ENCODE measurements at regions not wholly inside any gene's neighbourhood (a gene's known extent, or its start where the extent isn't known, plus 50 kb on each side); places are given as distances from the start of the nearest gene placed in this dataset.

- Histone ChIP-seq H3K4me3 (ENCODE audit: low read depth in 1 of 2, low read length in 2 of 2) (no peak overlapping the region), H3K27me3 (ENCODE audit: control insufficient read depth in 1 of 2, insufficient read depth in 2 of 2, low read length in 2 of 2) (no peaks in the 10 kb centered on the region), H3K36me3 (ENCODE audit: insufficient read depth, low read length) (no peaks in the 10 kb centered on the region), H3K9me3 (ENCODE audit: low read length) (no peaks in the 10 kb centered on the region), H3K9ac (ENCODE audit: low read length) (no peak overlapping the region), H3K4me1 (ENCODE audit: insufficient read depth, low read length) (no peaks in the 10 kb centered on the region), H3K27ac (ENCODE audit: low read depth, low read length) (no peak overlapping the region)
Measured at GRCh38 chr3:176932433-176932832, 264.8 kb downstream of the TBL1XR1 start.

GRCh38 chr3:176931991-176932390 is 265.3 kb downstream of the TBL1XR1 start:
- Histone ChIP-seq H3K27ac (ENCODE audit: low read depth, low read length) (no peak overlapping the region), H3K4me1 (ENCODE audit: insufficient read depth, low read length) (no peaks in the 10 kb centered on the region), H3K4me3 (ENCODE audit: low read depth in 1 of 2, low read length in 2 of 2) (no peak overlapping the region), H3K9me3 (ENCODE audit: low read length) (no peaks in the 10 kb centered on the region), H3K27me3 (ENCODE audit: control insufficient read depth in 1 of 2, insufficient read depth in 2 of 2, low read length in 2 of 2) (no peaks in the 10 kb centered on the region), H3K36me3 (ENCODE audit: insufficient read depth, low read length) (no peaks in the 10 kb centered on the region), H3K9ac (ENCODE audit: low read length) (no peak overlapping the region)

GRCh38 chr3:176930942-176931341 is 266.3 kb downstream of the TBL1XR1 start:
- Histone ChIP-seq H3K9me3 (ENCODE audit: low read length) (no peaks in the 10 kb centered on the region), H3K27ac (ENCODE audit: low read depth, low read length) (no peak overlapping the region), H3K36me3 (ENCODE audit: insufficient read depth, low read length) (no peaks in the 10 kb centered on the region), H3K4me1 (ENCODE audit: insufficient read depth, low read length) (no peaks in the 10 kb centered on the region), H3K9ac (ENCODE audit: low read length) (no peak overlapping the region), H3K27me3 (ENCODE audit: control insufficient read depth in 1 of 2, insufficient read depth in 2 of 2, low read length in 2 of 2) (no peaks in the 10 kb centered on the region), H3K4me3 (ENCODE audit: low read depth in 1 of 2, low read length in 2 of 2) (no peak overlapping the region)

GRCh38 chr3:176928582-176928931 is 268.7 kb downstream of the TBL1XR1 start:
- H3K27me3 ChIP-seq (ENCODE audit: control insufficient read depth in 1 of 2, insufficient read depth in 2 of 2, low read length in 2 of 2) = no peaks in the 10 kb centered on the region
- no peaks in the 10 kb centered on the region for H3K9me3 ChIP-seq (ENCODE audit: low read length)
- no peak overlapping the region for H3K9ac ChIP-seq (ENCODE audit: low read length)
- no peaks in the 10 kb centered on the region for H3K4me1 ChIP-seq (ENCODE audit: insufficient read depth, low read length)
- no peaks in the 10 kb centered on the region for H3K36me3 ChIP-seq (ENCODE audit: insufficient read depth, low read length)
- no peak overlapping the region for H3K4me3 ChIP-seq (ENCODE audit: low read depth in 1 of 2, low read length in 2 of 2)
- H3K27ac ChIP-seq (ENCODE audit: low read depth, low read length) = no peak overlapping the region

- no peaks in the 10 kb centered on the region for H3K36me3 ChIP-seq (ENCODE audit: insufficient read depth, low read length)
- H3K9me3 ChIP-seq (ENCODE audit: low read length) = no peaks in the 10 kb centered on the region
- H3K4me1 ChIP-seq (ENCODE audit: insufficient read depth, low read length) = no peaks in the 10 kb centered on the region
- H3K27me3 ChIP-seq (ENCODE audit: control insufficient read depth in 1 of 2, insufficient read depth in 2 of 2, low read length in 2 of 2) = no peaks in the 10 kb centered on the region
- H3K27ac ChIP-seq (ENCODE audit: low read depth, low read length) = no peak overlapping the region
- no peak overlapping the region for H3K9ac ChIP-seq (ENCODE audit: low read length)
- H3K4me3 ChIP-seq (ENCODE audit: low read depth in 1 of 2, low read length in 2 of 2) = no peak overlapping the region
Measured at GRCh38 chr3:176927706-176928581, 269.3 kb downstream of the TBL1XR1 start.

- Histone ChIP-seq H3K36me3 (ENCODE audit: insufficient read depth, low read length) (no peaks in the 10 kb centered on the region), H3K27ac (ENCODE audit: low read depth, low read length) (no peak overlapping the region), H3K27me3 (ENCODE audit: control insufficient read depth in 1 of 2, insufficient read depth in 2 of 2, low read length in 2 of 2) (no peaks in the 10 kb centered on the region), H3K4me3 (ENCODE audit: low read depth in 1 of 2, low read length in 2 of 2) (no peak overlapping the region), H3K9me3 (ENCODE audit: low read length) (no peaks in the 10 kb centered on the region), H3K4me1 (ENCODE audit: insufficient read depth, low read length) (no peaks in the 10 kb centered on the region), H3K9ac (ENCODE audit: low read length) (no peak overlapping the region)
Measured at GRCh38 chr3:176927280-176927679, 270.0 kb downstream of the TBL1XR1 start.

GRCh38 chr3:176926688-176927087 is 270.6 kb downstream of the TBL1XR1 start:
- no peaks in the 10 kb centered on the region for H3K4me1 ChIP-seq (ENCODE audit: insufficient read depth, low read length)
- H3K27me3 ChIP-seq (ENCODE audit: control insufficient read depth in 1 of 2, insufficient read depth in 2 of 2, low read length in 2 of 2) = no peaks in the 10 kb centered on the region
- no peaks in the 10 kb centered on the region for H3K9me3 ChIP-seq (ENCODE audit: low read length)
- no peak overlapping the region for H3K9ac ChIP-seq (ENCODE audit: low read length)
- H3K36me3 ChIP-seq (ENCODE audit: insufficient read depth, low read length) = no peaks in the 10 kb centered on the region
- H3K4me3 ChIP-seq (ENCODE audit: low read depth in 1 of 2, low read length in 2 of 2) = no peak overlapping the region
- H3K27ac ChIP-seq (ENCODE audit: low read depth, low read length) = no peak overlapping the region

GRCh38 chr3:176926034-176926433 is 271.2 kb downstream of the TBL1XR1 start:
- Histone ChIP-seq H3K36me3 (ENCODE audit: insufficient read depth, low read length) (no peaks in the 10 kb centered on the region), H3K27me3 (ENCODE audit: control insufficient read depth in 1 of 2, insufficient read depth in 2 of 2, low read length in 2 of 2) (no peaks in the 10 kb centered on the region), H3K9me3 (ENCODE audit: low read length) (no peaks in the 10 kb centered on the region), H3K4me1 (ENCODE audit: insufficient read depth, low read length) (no peaks in the 10 kb centered on the region), H3K9ac (ENCODE audit: low read length) (no peak overlapping the region), H3K27ac (ENCODE audit: low read depth, low read length) (no peak overlapping the region), H3K4me3 (ENCODE audit: low read depth in 1 of 2, low read length in 2 of 2) (no peak overlapping the region)

- Histone ChIP-seq H3K9me3 (ENCODE audit: low read length) (no peaks in the 10 kb centered on the region), H3K4me3 (ENCODE audit: low read depth in 1 of 2, low read length in 2 of 2) (no peak overlapping the region), H3K36me3 (ENCODE audit: insufficient read depth, low read length) (no peaks in the 10 kb centered on the region), H3K27me3 (ENCODE audit: control insufficient read depth in 1 of 2, insufficient read depth in 2 of 2, low read length in 2 of 2) (no peaks in the 10 kb centered on the region), H3K9ac (ENCODE audit: low read length) (no peak overlapping the region), H3K4me1 (ENCODE audit: insufficient read depth, low read length) (no peaks in the 10 kb centered on the region), H3K27ac (ENCODE audit: low read depth, low read length) (no peak overlapping the region)
Measured at GRCh38 chr3:176920766-176921160, 276.5 kb downstream of the TBL1XR1 start.

GRCh38 chr3:176919836-176920765 is 277.2 kb downstream of the TBL1XR1 start:
- no peak overlapping the region for H3K4me3 ChIP-seq (ENCODE audit: low read depth in 1 of 2, low read length in 2 of 2)
- no peak overlapping the region for H3K9ac ChIP-seq (ENCODE audit: low read length)
- H3K27me3 ChIP-seq (ENCODE audit: control insufficient read depth in 1 of 2, insufficient read depth in 2 of 2, low read length in 2 of 2) = no peaks in the 10 kb centered on the region
- H3K4me1 ChIP-seq (ENCODE audit: insufficient read depth, low read length) = no peaks in the 10 kb centered on the region
- no peak overlapping the region for H3K27ac ChIP-seq (ENCODE audit: low read depth, low read length)
- H3K9me3 ChIP-seq (ENCODE audit: low read length) = no peaks in the 10 kb centered on the region
- H3K36me3 ChIP-seq (ENCODE audit: insufficient read depth, low read length) = no peaks in the 10 kb centered on the region

GRCh38 chr3:176916777-176917176 is 280.5 kb downstream of the TBL1XR1 start:
- Histone ChIP-seq H3K4me1 (ENCODE audit: insufficient read depth, low read length) (no peaks in the 10 kb centered on the region), H3K36me3 (ENCODE audit: insufficient read depth, low read length) (no peaks in the 10 kb centered on the region), H3K27me3 (ENCODE audit: control insufficient read depth in 1 of 2, insufficient read depth in 2 of 2, low read length in 2 of 2) (no peaks in the 10 kb centered on the region), H3K9ac (ENCODE audit: low read length) (no peak overlapping the region), H3K4me3 (ENCODE audit: low read depth in 1 of 2, low read length in 2 of 2) (no peak overlapping the region), H3K9me3 (ENCODE audit: low read length) (no peaks in the 10 kb centered on the region), H3K27ac (ENCODE audit: low read depth, low read length) (no peak overlapping the region)
